ENCODE measurements at regions not wholly inside any gene's neighbourhood (a gene's known extent, or its start where the extent isn't known, plus 50 kb on each side); places are given as distances from the start of the nearest gene placed in this dataset.
"Not testable (repeated sequence)": the region's sequence is repeated elsewhere in the genome, so short reads cannot be mapped to it uniquely, and the experiment has no call there.

GRCh38 chr5:8840237-8840636, 705.6 kb downstream of the SEMA5A start:
- H3K79me2 ChIP-seq (ENCODE audit: low read length), result no peaks in the 10 kb centered on the region

GRCh38 chr5:8840746-8841145, 705.1 kb downstream of the SEMA5A start:
- not testable (repeated sequence) for H3K27ac ChIP-seq (ENCODE audit: low read length); H3K9ac ChIP-seq (ENCODE audit: low read length); H4K20me1 ChIP-seq (ENCODE audit: insufficient read depth, low read length); H3K27me3 ChIP-seq (ENCODE audit: low read depth, low read length); H3K9me3 ChIP-seq (ENCODE audit: insufficient read depth, low read length); H2AFZ ChIP-seq (ENCODE audit: low read depth, low read length); H3K36me3 ChIP-seq (replicated peaks; ENCODE audit: low read depth, low read length); H3K4me3 ChIP-seq (ENCODE audit: low read length); H3K4me2 ChIP-seq (ENCODE audit: low read length); H3K4me1 ChIP-seq (ENCODE audit: low read length); H3K79me2 ChIP-seq (ENCODE audit: low read length)

More at GRCh38 chr5:8840237-8840636, 705.6 kb downstream of the SEMA5A start:
- H3K4me3 ChIP-seq (ENCODE audit: low read length), result no peak overlapping the region
- no peak overlapping the region for H2AFZ ChIP-seq (ENCODE audit: low read depth, low read length)
- no peaks in the 10 kb centered on the region for H3K4me1 ChIP-seq (ENCODE audit: low read length)
- H3K9me3 ChIP-seq (ENCODE audit: insufficient read depth, low read length), result no peaks in the 10 kb centered on the region
- H3K9ac ChIP-seq (ENCODE audit: low read length), result no peak overlapping the region
- no peaks in the 10 kb centered on the region for H3K27me3 ChIP-seq (ENCODE audit: low read depth, low read length)
- H3K4me2 ChIP-seq (ENCODE audit: low read length), result no peak overlapping the region
- no peaks in the 10 kb centered on the region for H3K36me3 ChIP-seq (replicated peaks; ENCODE audit: low read depth, low read length)
- no peak overlapping the region for H3K27ac ChIP-seq (ENCODE audit: low read length)
- no peaks in the 10 kb centered on the region for H4K20me1 ChIP-seq (ENCODE audit: insufficient read depth, low read length)
- TF ChIP-seq EZH2phosphoT487 (IDR thresholded peaks at IDR 0.05; ENCODE audit: low read depth) (no peak), CTCF (IDR thresholded peaks at IDR 0.05; ENCODE audit: low read depth, low read length) (no peak)

GRCh38 chr5:8842971-8843551, 702.8 kb downstream of the SEMA5A start:
- no peak overlapping the region for H3K27ac ChIP-seq (ENCODE audit: low read length)
- no peak overlapping the region for H3K4me3 ChIP-seq (ENCODE audit: low read length)

GRCh38 chr5:8843771-8844170, 702.1 kb downstream of the SEMA5A start:
- Histone ChIP-seq H3K4me3 (ENCODE audit: low read length) (no peak overlapping the region), H3K27me3 (ENCODE audit: low read depth, low read length) (no peaks in the 10 kb centered on the region), H3K4me1 (ENCODE audit: low read length) (no peaks in the 10 kb centered on the region), H3K9me3 (ENCODE audit: insufficient read depth, low read length) (no peaks in the 10 kb centered on the region), H4K20me1 (ENCODE audit: insufficient read depth, low read length) (no peaks in the 10 kb centered on the region), H3K36me3 (replicated peaks; ENCODE audit: low read depth, low read length) (no peaks in the 10 kb centered on the region), H3K4me2 (ENCODE audit: low read length) (no peak overlapping the region), H2AFZ (ENCODE audit: low read depth, low read length) (no peak overlapping the region), H3K9ac (ENCODE audit: low read length) (no peak overlapping the region), H3K27ac (ENCODE audit: low read length) (no peak overlapping the region), H3K79me2 (ENCODE audit: low read length) (no peaks in the 10 kb centered on the region)
- TF ChIP-seq CTCF (IDR thresholded peaks at IDR 0.05; ENCODE audit: low read depth, low read length), result no peak
- TF ChIP-seq EZH2phosphoT487 (IDR thresholded peaks at IDR 0.05; ENCODE audit: low read depth), result no peak

More at GRCh38 chr5:8842971-8843551, 702.8 kb downstream of the SEMA5A start:
- H3K36me3 ChIP-seq (replicated peaks; ENCODE audit: low read depth, low read length), result no peaks in the 10 kb centered on the region
- H3K9me3 ChIP-seq (ENCODE audit: insufficient read depth, low read length), result no peaks in the 10 kb centered on the region
- H3K27me3 ChIP-seq (ENCODE audit: low read depth, low read length), result no peaks in the 10 kb centered on the region
- no peaks in the 10 kb centered on the region for H3K79me2 ChIP-seq (ENCODE audit: low read length)
- no peak overlapping the region for H2AFZ ChIP-seq (ENCODE audit: low read depth, low read length)
- H3K9ac ChIP-seq (ENCODE audit: low read length), result no peak overlapping the region
- H3K4me1 ChIP-seq (ENCODE audit: low read length), result no peaks in the 10 kb centered on the region
- TF ChIP-seq CTCF (IDR thresholded peaks at IDR 0.05; ENCODE audit: low read depth, low read length) (no peak), EZH2phosphoT487 (IDR thresholded peaks at IDR 0.05; ENCODE audit: low read depth) (no peak)
- no peaks in the 10 kb centered on the region for H4K20me1 ChIP-seq (ENCODE audit: insufficient read depth, low read length)
- H3K4me2 ChIP-seq (ENCODE audit: low read length), result no peak overlapping the region
